IMR-90 (cell line): ENCODE measurements at regions not wholly inside any gene's neighbourhood (a gene's known extent, or its start where the extent isn't known, plus 50 kb on each side); places are given as distances from the start of the nearest gene placed in this dataset.

Source experiments
- ATAC-seq: fragments of 200-7000 bp; cut with Tn5 transposase; 2 replicates; pipeline ENCODE4 v1.9.1; 2020; ENCODE audit warnings: low read depth, mild to moderate bottlenecking, moderate library complexity
- BruUV-seq: library from RNA; stranded (reverse); fragments of 400-500 nt; replicated peaks from 2 replicates; lab custom pipeline; 2021; lab: Mats Ljungman, UMichigan
- CTCF ChIA-PET: fragments of 300-600 bp; formaldehyde crosslinking; extraction: SDS; loops from one replicate; lab custom pipeline; 2021; ENCODE audit warnings: antibody characterized with exemption; lab: Yijun Ruan, JAX
- POLR2A ChIA-PET: fragments of 300-600 bp; sonication (Branson Sonifier 250); formaldehyde crosslinking; loops from one replicate; lab custom pipeline; 2022; ENCODE audit warnings: antibody characterized with exemption; ENCODE audit not compliant: unreplicated experiment; lab: Charles Lee
- DNase-seq: peaks from one replicate; pipeline ENCODE4 v3.0.0; 2013
- H2AFZ ChIP-seq: replicated peaks from 2 replicates; pipeline ENCODE3; 2013; ENCODE audit warnings: low read length, mild to moderate bottlenecking; ENCODE audit not compliant: poor library complexity
- H2AK5ac ChIP-seq: 2 replicates; pipeline ENCODE4 v1.6.1; 2013; ENCODE audit warnings: low read depth, low read length, inconsistent platforms
- H2AK9ac ChIP-seq: replicated peaks from 2 replicates; pipeline ENCODE3; 2013; ENCODE audit warnings: mild to moderate bottlenecking, low read depth, low read length, moderate library complexity; ENCODE audit not compliant: poor library complexity
- H2BK120ac ChIP-seq: 2 replicates; pipeline ENCODE4 v1.6.1; 2013; ENCODE audit warnings: low read depth, low read length, inconsistent platforms
- H2BK15ac ChIP-seq: 3 replicates; pipeline ENCODE4 v1.6.1; 2013; ENCODE audit warnings: low read depth, low read length, inconsistent platforms
- H2BK20ac ChIP-seq: 2 replicates; pipeline ENCODE4 v1.6.1; 2013; ENCODE audit warnings: low read depth, mild to moderate bottlenecking, inconsistent platforms, low read length, moderate library complexity
- H2BK5ac ChIP-seq: 2 replicates; pipeline ENCODE4 v1.6.1; 2013; ENCODE audit warnings: mild to moderate bottlenecking, low read depth, low read length, inconsistent platforms; ENCODE audit not compliant: poor library complexity, severe bottlenecking
- H3K14ac ChIP-seq: replicated peaks from 2 replicates; pipeline ENCODE4 v1.6.1; 2013; ENCODE audit warnings: low read depth, low read length, inconsistent platforms
- H3K18ac ChIP-seq: 2 replicates; pipeline ENCODE4 v1.6.1; 2013; ENCODE audit warnings: low read depth, low read length, control low read depth
- H3K23ac ChIP-seq: 2 replicates; pipeline ENCODE4 v1.6.1; 2013; ENCODE audit warnings: low read depth, low read length, inconsistent platforms
- H3K27ac ChIP-seq: 2 replicates; pipeline ENCODE4 v1.5.1; 2013; ENCODE audit warnings: mild to moderate bottlenecking, control low read depth, low read length; ENCODE audit not compliant: insufficient read depth
- H3K27me3 ChIP-seq: 2 replicates; pipeline ENCODE4 v1.6.1; 2013; ENCODE audit warnings: low read length; ENCODE audit not compliant: control insufficient read depth, insufficient read depth
- H3K36me3 ChIP-seq: 2 replicates; pipeline ENCODE4 v1.6.1; 2013; ENCODE audit warnings: low read length, mixed read lengths; ENCODE audit not compliant: control insufficient read depth, insufficient read depth
- H3K4ac ChIP-seq: 2 replicates; pipeline ENCODE4 v1.6.1; 2013; ENCODE audit warnings: low read depth, low read length, inconsistent platforms
- H3K4me1 ChIP-seq: 2 replicates; pipeline ENCODE4 v1.6.1; 2013; ENCODE audit warnings: low read length, mixed read lengths; ENCODE audit not compliant: control insufficient read depth, insufficient read depth
- H3K4me2 ChIP-seq: 2 replicates; pipeline ENCODE4 v1.6.1; 2013; ENCODE audit warnings: low read depth, mild to moderate bottlenecking, control low read depth, low read length, moderate library complexity
- H3K4me3 ChIP-seq: 2 replicates; pipeline ENCODE4 v1.5.1; 2013; ENCODE audit warnings: low read depth, mild to moderate bottlenecking, control low read depth, low read length, moderate library complexity; ENCODE audit not compliant: insufficient read depth
- H3K56ac ChIP-seq: 2 replicates; pipeline ENCODE4 v1.6.1; 2013; ENCODE audit warnings: low read length, inconsistent platforms; ENCODE audit not compliant: insufficient read depth; ENCODE audit errors: extremely low read depth
- H3K79me1 ChIP-seq, 2 experiments: 2 replicates each; pipeline ENCODE4 v1.6.1; 2013; ENCODE audit warnings: low read length in 2 of 2, inconsistent platforms in 1 of 2, low read depth in 1 of 2
- H3K9ac ChIP-seq: 2 replicates; pipeline ENCODE4 v1.6.1; 2013; ENCODE audit warnings: low read depth, low read length, control low read depth
- H3K9me1 ChIP-seq: 2 replicates; pipeline ENCODE4 v1.6.1; 2013; ENCODE audit warnings: low read length, inconsistent platforms; ENCODE audit not compliant: insufficient read depth
- H3K9me3 ChIP-seq: 2 replicates; pipeline ENCODE4 v1.6.1; 2013; ENCODE audit warnings: low read length; ENCODE audit not compliant: control insufficient read depth, insufficient read depth
- H4K20me1 ChIP-seq: 2 replicates; pipeline ENCODE4 v1.6.1; 2013; ENCODE audit warnings: low read length, inconsistent platforms; ENCODE audit not compliant: insufficient read depth
- H4K5ac ChIP-seq: 2 replicates; pipeline ENCODE4 v1.6.1; 2013; ENCODE audit warnings: mild to moderate bottlenecking, low read depth, low read length, control low read depth
- H4K8ac ChIP-seq, 2 experiments: 2 replicates each; pipeline ENCODE4 v1.6.1; 2013; ENCODE audit warnings: low read depth in 2 of 2, low read length in 2 of 2, control low read depth in 1 of 2, inconsistent platforms in 1 of 2
- H4K91ac ChIP-seq: 2 replicates; pipeline ENCODE4 v1.6.1; 2013; ENCODE audit warnings: low read depth, low read length, inconsistent platforms; ENCODE audit not compliant: insufficient read depth
- BHLHE40 ChIP-seq: fragments of 150-350 bp; IDR thresholded peaks from 2 replicates; pipeline ENCODE4 v1.6.1; 2016; ENCODE audit warnings: mild to moderate bottlenecking, low read depth, low read length
- CEBPB ChIP-seq: IDR thresholded peaks from 2 replicates; pipeline ENCODE4 v1.6.1; 2012; ENCODE audit warnings: low read depth, low read length, improper control_type of control experiment
- CHD1 ChIP-seq: IDR thresholded peaks from 2 replicates; pipeline ENCODE4 v1.6.1; 2012; ENCODE audit warnings: low read depth, low read length, improper control_type of control experiment
- CTCF ChIP-seq: conservative IDR thresholded peaks from 2 replicates; pipeline ENCODE4 v1.5.1; 2012; ENCODE audit warnings: mild to moderate bottlenecking, low read depth, low read length, improper control_type of control experiment
- ELK1 ChIP-seq: fragments of 150-350 bp; IDR thresholded peaks from 2 replicates; pipeline ENCODE4 v1.6.1; 2016; ENCODE audit warnings: low read depth, mild to moderate bottlenecking, low read length, moderate library complexity, borderline replicate concordance
- FOS ChIP-seq: fragments of 150-350 bp; IDR thresholded peaks from 2 replicates; pipeline ENCODE4 v1.6.1; 2016; ENCODE audit warnings: low read depth, low read length
- MAFK ChIP-seq: IDR thresholded peaks from 2 replicates; pipeline ENCODE4 v1.6.1; 2012; ENCODE audit warnings: low read depth, low read length, improper control_type of control experiment
- MXI1 ChIP-seq: IDR thresholded peaks from 2 replicates; pipeline ENCODE4 v1.6.1; 2012; ENCODE audit warnings: low read depth, mild to moderate bottlenecking, low read length, moderate library complexity, borderline replicate concordance
- NFE2L2 ChIP-seq: fragments of 150-350 bp; IDR thresholded peaks from 2 replicates; pipeline ENCODE4 v1.6.1; 2016; ENCODE audit warnings: low read depth, mild to moderate bottlenecking, low read length
- POLR2A ChIP-seq: IDR thresholded peaks from 2 replicates; pipeline ENCODE4 v1.6.1; 2012; ENCODE audit warnings: mild to moderate bottlenecking, low read depth, low read length
- RAD21 ChIP-seq: IDR thresholded peaks from 2 replicates; pipeline ENCODE4 v1.6.1; 2012; ENCODE audit warnings: low read length, improper control_type of control experiment
- RCOR1 ChIP-seq: IDR thresholded peaks from 2 replicates; pipeline ENCODE4 v1.6.1; 2012; ENCODE audit warnings: mild to moderate bottlenecking, low read length, improper control_type of control experiment; ENCODE audit not compliant: insufficient replicate concordance
- RFX5 ChIP-seq: IDR thresholded peaks from 2 replicates; pipeline ENCODE4 v1.8.0; 2012; ENCODE audit warnings: low read depth, mild to moderate bottlenecking, low read length, moderate library complexity
- SMC3 ChIP-seq: fragments of 150-350 bp; IDR thresholded peaks from 2 replicates; pipeline ENCODE4 v1.6.1; 2016; ENCODE audit warnings: low read depth, mild to moderate bottlenecking, antibody characterized with exemption, low read length, moderate library complexity
- USF2 ChIP-seq: fragments of 150-350 bp; IDR thresholded peaks from 2 replicates; pipeline ENCODE4 v1.6.1; 2017; ENCODE audit warnings: mild to moderate bottlenecking, antibody characterized with exemption, low read length, low read depth
- WGBS, 2 experiments: methylation state at CpG; one replicate each; pipeline versions ENCODE4 v1.1.5 to v1.1.7; 2013; ENCODE audit warnings: missing lambda C conversion rate in 2 of 2; ENCODE audit not compliant: insufficient read length in 1 of 2; ENCODE audit errors: extremely low coverage in 2 of 2; 5-methylcytosine and 5-hydroxymethylcytosine counted together
- dilution Hi-C: fragments of 300-500 bp; cut with HindIII; formaldehyde crosslinking; loops from one replicate; pipeline ENCODE4 v1.14.3; 2018; ENCODE audit warnings: low sequenced_read_pairs; ENCODE audit not compliant: unreplicated experiment
- in situ Hi-C: fragments of 300-500 bp; cut with MboI; formaldehyde crosslinking; loops from 3 replicates; pipeline ENCODE4 v1.14.3; 2019; ENCODE audit warnings: low sequenced_read_pairs, inconsistent platforms, mixed read lengths
- intact Hi-C: fragments of 100-400 bp; cut with micrococcal nuclease; formaldehyde crosslinking; loops from 2 replicates; pipeline ENCODE4 v1.10.0; 2022

- Histone ChIP-seq H2AK9ac (no peak overlapping the region), H3K79me1 (no peaks in the 10 kb centered on the region), H3K27ac (no peak overlapping the region), H2AK5ac (no peak overlapping the region), H3K4me3 (no peak overlapping the region), H3K4me1 (no peaks in the 10 kb centered on the region), H4K5ac (no peak overlapping the region), H3K18ac (no peak overlapping the region), H3K4me2 (no peak overlapping the region), H3K9ac (no peak overlapping the region), H3K27me3 (no peaks in the 10 kb centered on the region), H3K36me3 (no peaks in the 10 kb centered on the region), H2BK20ac (no peak overlapping the region), H3K9me1 (no peaks in the 10 kb centered on the region), H3K4ac (no peak overlapping the region), H3K56ac (no peak overlapping the region), H2BK120ac (no peak overlapping the region), H2BK5ac (no peak overlapping the region), H3K14ac (no peak overlapping the region), H2BK15ac (no peak overlapping the region), H4K91ac (no peak overlapping the region), H2AFZ (no peak overlapping the region), H3K9me3 (peaks cover 42% of the 10 kb centered on the region), H4K20me1 (no peaks in the 10 kb centered on the region), H3K23ac (no peak overlapping the region), H4K8ac (no peak overlapping the region)
- ChIA-PET POLR2A (no interaction called here), CTCF (no interaction called here)
- in situ Hi-C loops: no loop called here
- no TSS peak for BruUV-seq
- intact Hi-C loops: no loop called here
- ATAC-seq (no peak), DNase-seq (no peak)
- WGBS, 2 experiments: 80% methylated on average over 2 of the region's 13 CpGs; no CpG with 5 or more reads in 1 of the 2 experiments
- dilution Hi-C loops: no loop called here
- TF ChIP-seq MXI1: no peak
- no peak for TF ChIP-seq FOS
- TF ChIP-seq RFX5: no peak
- TF ChIP-seq CHD1: no peak
- no peak for TF ChIP-seq CTCF
- TF ChIP-seq RAD21: no peak
- no peak for TF ChIP-seq BHLHE40
- TF ChIP-seq MAFK: no peak
- TF ChIP-seq POLR2A: no peak
- no peak for TF ChIP-seq USF2
- TF ChIP-seq SMC3: no peak
- TF ChIP-seq RCOR1: no peak
- no peak for TF ChIP-seq NFE2L2
- no peak for TF ChIP-seq ELK1
- no peak for TF ChIP-seq CEBPB
These were observed 214.3 kb downstream of the KIF26A start for GRCh38 chr14:104352493-104353220.
